ENCODE measurements at regions not wholly inside any gene's neighbourhood (a gene's known extent, or its start where the extent isn't known, plus 50 kb on each side); places are given as distances from the start of the nearest gene placed in this dataset.
"Not testable (repeated sequence)": the region's sequence is repeated elsewhere in the genome, so short reads cannot be mapped to it uniquely, and the experiment has no call there.

DNA sequence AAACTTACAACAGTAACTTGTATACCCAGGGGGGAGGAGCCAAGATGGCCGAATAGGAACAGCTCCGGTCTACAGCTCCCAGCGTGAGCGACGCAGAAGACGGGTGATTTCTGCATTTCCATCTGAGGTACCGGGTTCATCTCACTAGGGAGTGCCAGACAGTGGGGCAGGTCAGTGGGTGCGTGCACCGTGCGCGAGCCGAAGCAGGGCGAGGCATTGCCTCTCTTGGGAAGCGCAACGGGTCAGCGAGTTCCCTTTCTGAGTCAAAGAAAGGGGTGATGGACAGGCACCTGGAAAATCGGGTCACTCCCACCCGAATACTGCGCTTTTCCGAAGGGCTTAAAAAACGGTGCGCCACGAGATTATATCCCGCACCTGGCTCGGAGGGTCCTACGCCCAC is 278.8 kb downstream of the FAM47B start:
- not testable (repeated sequence) for DNase-seq

DNA sequence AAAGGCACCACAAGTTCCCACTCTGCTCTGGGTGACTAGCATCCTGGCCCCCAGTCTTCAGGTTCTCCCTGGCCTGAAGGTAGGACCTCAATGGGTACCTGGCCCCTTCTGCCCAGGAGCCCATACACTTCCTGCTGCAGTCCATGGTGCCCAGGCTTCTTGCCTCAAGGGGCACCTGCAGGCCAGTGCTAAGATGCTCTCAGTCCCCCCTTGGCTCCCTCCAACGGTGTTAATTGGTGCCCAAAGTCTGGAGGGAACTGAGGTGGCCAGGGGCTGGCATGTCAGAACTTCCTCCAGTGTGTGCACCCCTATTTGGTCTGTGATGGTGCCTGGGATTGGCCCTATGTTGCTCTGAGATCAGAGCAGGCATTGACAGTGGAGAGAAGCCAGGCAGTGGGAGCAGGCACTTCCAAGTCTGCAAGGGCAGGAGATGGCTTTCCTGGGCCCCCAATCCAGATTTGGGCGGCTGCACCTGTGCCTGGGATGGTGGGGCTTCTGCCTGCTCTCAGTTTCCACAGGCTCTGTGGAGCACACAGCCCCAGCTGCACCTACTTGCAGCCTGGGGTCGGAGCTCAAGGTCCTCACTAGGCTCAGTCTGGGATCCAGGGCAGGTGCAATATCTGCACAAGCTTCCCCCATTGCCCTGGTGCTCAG is 301.6 kb downstream of the FAM47B start:
- DNase-seq: no peak

DNA sequence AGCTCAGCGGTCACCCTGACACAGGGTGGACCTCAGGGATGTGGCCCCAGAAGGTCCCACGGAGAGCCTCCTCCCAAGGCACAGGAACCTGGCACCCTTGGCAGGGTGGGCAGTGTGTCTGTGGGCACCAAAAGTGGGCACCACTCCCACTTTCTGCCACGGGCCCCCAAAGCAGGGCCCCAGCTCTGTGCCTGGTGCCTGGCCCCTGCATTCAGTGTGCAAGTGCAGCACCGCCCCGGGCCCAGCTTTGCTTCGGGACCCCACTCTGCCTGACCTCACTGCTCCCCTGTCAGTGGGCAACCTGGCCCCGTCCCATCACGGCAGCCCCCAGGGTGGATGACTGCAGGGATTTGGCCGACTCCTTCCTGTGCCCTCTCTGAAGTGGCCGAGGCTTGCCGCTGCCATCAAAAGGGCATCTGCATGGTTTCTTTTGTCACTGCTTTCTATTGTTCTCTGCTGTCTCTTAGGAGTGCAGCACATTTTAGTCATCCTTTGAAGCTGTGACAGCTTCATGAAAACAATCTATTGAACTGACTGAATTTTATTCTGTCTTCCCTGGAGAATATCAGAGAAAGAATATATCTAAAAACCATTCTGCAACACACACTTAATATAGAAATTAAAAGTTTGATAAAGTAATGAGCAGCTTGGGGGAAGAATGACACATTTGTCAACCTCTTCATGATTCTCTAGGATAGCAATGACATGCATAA is 302.4 kb downstream of the FAM47B start:
- DNase-seq: no peak

DNA sequence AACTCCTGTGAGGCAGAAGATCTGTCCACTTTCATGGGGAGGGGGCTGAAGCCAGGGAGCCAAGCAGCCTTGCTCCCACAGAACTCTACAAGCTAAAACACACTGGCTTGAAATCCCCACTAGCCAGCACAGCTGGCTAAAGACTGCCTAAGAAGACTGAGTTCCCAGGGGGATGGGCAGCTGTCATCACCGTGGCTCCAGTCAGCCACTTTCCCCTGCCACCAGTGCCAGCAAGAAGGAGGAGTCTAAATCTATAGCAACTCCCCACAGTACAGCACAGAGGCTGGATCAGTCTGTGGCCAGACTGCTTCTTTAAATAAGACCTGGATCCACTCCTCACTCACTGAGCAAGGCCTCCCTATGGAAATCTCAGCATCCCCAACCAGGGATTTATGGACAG is 308.6 kb downstream of the FAM47B start:
- no peak for DNase-seq

DNA sequence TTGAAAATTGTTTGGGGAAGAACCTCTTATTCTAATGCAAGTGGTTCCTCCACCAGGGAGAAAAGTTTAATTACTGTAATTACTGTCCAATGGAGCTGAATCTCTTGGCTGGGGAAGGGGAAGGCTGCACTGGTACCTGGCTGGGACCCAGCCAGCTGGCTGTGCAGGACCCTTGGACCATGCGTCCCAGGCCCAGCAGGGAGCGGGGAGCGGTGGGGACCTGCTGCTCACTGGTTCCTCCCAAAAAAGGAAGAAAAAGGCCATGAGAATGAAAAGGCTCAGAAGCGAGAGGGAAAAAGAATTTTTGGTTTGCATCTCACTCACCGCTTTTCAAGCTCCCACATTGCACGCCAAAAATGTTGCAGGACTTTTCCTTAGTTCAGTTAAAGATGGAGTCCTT is 333.5 kb downstream of the FAM47B start:
- DNase-seq: no peak

DNA sequence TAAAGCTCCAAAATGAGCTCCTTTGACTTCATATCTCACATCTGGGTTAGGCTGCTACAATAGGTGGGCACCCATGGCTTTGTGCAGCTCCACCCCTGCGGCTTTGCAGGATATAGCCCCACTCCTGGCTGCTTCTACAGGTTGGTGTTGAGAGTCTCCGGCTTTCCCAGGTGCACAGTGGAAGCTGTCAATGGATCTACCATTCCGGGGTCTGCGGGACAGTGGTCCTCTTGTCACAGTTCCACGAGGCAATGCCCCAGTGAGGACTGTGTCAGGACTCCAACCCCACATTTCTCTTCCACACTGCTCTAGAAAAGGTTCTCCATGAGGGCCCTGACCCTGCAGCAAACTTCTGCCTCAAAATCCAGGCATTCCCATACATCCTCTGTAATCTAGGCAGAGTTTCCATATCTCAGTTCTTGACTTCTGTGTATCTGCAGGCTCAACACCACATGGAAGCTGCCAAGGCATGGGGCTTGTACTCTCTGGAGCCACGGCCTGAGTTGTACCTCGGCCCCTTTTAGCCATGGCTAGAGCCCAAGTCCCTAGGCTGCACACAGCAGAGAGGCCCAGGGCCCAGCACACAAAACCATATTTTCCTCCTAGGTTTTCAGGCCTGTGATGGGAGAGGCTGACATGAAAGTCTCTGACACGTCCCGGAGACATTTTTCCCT is 342.8 kb downstream of the FAM47B start:
- no peak for DNase-seq

DNA sequence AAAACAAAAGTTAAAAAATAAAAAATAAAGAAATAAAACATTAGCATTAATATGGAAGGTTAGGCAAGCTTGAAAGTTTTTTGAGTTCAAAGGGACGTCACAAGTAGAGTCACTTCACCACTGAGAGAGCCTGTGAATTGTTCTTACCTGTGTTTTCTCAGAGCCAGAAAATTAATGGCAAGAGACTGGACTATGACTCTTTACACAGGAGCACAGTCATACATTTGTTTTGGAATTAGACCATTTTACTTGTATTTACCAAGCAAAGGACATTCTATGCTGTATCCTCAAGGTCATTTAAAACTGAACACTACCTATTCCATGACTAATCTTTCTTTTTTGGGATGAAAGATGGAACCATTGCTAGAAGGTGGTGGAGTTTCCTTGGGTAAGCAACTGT is 346.1 kb downstream of the FAM47B start:
- DNase-seq: no peak

DNA sequence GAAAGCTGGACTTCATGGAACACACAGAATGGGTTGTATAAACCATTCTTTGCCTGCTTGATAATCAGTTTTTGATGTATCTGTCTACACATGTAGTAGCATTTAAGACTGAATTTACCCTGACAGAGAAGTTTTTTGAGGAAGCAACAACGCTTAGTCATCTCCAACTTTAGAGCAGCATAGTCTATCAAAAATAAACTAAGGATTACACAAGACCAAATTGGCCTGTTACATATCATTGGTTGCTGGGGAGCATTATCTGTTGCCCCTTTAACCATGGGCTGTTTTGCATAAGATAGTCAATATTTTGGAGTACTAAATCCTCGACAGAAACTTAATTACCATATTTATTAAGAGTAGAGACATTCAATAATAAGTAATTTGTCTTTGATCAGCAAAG is 347.4 kb downstream of the FAM47B start:
- DNase-seq: no peak

DNA sequence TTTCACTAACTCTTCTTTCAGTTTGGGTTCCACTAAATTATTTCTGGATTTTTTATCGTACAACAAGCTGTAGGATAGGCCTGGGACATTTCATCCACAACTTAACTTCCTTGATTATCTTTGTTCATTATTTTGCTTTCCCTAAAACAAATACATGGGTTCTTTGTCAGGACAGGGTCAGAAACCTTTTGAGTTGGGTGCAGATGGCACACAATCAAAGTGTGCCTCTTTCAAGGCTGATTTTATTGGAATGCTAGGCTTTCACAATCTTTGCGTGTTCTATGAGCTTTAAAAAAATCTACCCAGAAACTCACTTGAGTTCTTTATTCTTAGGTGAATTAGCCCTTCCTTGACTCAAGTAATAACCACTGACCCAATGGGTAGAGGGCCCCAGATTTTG is 348.4 kb downstream of the FAM47B start:
- DNase-seq: no peak

DNA sequence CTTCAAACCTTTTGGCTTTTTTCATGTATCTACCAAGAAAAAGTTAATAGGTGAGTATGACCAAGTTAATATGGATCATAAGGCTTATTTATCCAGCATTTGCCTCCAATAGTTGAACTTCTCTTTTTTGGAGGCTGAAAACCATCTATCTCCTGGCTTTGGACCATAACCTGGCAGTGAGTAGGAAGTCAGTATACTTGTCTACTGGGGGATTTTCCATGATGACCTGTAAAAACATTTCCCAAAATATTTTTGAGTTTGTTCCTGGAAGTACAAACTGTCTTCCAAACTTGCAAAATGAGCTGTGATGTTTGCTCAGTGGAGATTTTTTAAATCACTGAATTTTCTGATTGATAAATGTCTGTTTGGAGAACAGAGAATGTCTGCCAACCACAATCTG is 349.9 kb downstream of the FAM47B start:
- no peak for DNase-seq

DNA sequence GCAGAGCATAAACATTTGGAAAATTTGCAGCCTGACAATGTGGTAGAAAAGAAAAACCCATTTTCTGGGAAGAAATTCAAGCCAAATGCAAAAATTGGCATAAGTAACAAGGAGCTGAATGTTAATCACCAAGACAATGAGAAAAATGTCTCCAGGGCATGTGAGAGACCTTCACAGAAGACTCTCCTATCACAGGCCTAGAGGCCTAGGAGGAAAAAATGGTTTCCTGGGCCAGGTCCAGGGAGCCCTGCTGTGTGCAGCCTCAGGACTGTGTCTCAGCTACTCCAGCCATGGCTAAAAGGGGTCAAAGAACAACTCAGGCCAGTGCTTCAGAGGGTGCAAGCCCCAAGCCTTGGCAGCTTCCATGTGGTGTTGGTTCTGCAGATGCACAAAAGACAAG is 362.4 kb downstream of the FAM47B start:
- DNase-seq: not testable (repeated sequence)

DNA sequence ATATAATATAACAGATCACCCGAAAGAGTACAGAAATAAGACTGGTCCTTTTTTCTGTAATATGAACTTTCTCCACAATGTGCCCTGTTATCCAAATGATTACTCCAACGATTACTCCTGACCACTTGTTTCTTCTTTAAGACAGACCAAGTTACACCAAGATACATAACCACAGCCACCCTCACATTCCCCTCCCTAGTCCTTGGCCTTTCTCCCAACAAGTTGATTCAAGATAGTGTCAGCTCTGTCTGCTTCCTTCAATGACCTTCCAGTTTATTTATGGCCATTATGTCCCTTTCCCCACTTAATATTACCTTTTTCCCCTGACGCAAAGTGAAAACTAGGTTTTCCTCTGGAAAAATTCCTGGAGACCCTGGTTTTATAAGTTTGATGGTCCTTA is 397.2 kb downstream of the FAM47B start:
- no peak for DNase-seq

DNA sequence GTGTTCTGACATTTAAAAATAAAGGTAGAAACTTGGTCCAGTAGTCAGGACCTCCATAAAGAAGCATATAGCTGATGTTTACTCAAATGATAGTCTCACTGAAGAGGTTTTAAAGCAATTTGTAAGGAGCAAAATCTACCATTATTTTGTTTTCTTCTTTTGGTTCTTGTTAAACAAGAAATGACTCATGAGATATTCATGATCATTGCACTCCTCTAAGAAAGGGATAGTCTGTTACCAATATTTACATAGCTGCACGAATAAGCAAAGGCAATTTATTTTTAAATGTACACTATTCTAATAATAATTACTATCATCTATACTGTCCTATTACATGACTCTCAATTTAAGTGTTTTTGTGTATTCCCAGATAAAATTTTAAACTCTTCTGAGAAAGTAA is 397.9 kb downstream of the FAM47B start:
- no peak for DNase-seq

DNA sequence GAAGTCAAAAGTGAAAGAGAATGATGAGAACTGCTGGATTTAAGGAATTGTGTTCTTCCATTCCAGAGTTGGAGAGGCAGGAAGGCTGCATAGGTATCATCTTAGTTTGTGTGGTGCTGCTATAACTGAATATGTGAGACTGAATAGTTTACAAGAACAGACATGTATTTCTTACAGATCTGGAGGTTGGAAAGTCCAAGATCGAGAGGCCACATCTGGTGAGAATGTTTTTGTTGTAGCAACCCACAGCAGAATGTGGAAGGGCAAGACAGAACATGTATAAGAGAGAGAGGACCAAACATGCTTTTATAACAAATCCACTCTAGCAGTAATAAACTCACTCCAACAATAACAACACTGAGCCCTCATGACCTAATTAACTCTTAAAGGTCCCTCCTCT is 408.6 kb downstream of the FAM47B start:
- no peak for DNase-seq

DNA sequence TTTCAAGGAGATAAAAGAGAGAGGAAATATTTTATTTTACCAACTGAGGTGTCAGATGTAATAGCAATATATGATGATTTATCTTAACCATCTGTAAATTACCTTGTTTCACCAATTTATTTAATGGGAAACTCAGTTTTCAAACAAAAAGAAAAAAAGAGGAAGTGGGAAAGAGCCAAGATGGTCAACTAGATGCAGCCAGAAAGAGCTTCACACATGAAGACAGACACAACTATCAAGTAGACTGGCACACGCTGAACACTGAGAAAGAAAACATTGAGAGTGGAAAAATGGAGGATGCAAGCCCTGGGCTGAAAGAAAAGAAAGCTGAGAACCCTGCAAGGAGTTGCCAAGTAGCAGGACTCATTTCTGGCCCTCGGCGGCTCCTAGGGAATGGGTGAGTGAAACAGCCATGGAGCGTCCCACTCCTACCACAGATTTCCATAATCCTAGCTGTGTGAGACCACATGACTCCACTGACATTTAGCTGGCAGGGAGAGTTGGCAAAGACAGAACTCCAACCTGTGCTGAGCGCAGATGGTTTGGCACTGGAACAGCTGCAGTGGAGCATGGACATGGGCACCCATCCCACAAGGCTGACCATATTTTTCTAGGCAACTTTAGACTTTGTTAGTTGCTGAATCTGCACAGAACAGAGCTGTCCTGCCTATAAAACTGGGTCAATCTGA is 409.3 kb downstream of the FAM47B start:
- no peak for DNase-seq

DNA sequence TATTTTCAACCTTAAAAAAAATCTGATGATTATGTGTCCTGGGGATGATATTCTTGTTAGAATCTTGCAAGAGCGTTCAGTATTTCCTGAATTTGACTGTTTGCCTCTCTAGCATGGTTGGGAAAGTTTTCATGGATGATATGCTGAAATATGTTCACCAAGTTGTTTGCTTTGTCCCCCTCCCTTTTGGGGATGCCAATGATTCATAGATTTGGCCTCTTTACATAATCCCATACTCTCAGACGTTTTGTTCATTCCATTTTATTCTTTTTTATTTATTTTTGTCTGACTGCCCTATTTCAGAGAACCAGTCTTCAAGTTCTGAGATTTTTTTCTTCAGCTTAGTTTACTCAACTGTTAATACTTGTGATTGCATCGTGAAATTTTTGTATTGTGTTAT is 415.1 kb downstream of the FAM47B start:
- DNase-seq: no peak

DNA sequence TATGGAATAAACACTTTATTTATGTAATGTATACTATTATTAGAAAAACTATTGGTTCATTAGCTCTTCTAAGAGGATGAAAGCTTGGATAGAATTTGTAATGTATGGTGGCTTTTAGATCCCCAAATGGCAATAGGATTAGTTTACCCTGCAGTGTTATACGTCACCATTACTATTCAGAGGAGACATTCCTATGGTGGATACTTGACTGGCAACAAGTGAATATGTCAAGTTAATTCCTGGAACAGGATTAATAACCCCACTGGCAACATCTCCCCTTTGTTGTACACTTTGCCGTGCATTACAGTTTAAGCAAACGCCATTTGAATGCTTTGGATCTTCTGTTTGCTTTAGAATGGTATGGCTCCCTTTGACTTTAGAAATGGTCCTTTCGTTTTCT is 420.3 kb downstream of the FAM47B start:
- no peak for DNase-seq

DNA sequence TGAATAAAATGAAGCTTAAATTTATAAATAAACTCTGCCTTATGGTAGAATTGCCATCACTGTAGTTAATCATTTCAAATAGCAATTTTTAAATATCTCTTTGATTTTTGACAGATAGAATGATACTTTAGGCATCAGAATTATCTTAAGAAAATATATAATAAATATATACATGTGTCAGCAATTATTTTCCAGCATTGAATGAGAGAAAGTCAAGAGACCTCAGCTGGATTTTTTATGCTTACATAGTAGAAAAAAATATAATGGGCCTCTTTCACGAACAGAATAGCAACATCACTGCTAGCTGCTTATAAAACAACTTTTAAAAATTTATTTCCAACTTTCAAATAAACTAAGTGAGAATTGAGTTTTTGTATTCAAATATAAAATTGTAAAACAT is 424.0 kb upstream of the MAGEB16 start:
- DNase-seq: no peak

DNA sequence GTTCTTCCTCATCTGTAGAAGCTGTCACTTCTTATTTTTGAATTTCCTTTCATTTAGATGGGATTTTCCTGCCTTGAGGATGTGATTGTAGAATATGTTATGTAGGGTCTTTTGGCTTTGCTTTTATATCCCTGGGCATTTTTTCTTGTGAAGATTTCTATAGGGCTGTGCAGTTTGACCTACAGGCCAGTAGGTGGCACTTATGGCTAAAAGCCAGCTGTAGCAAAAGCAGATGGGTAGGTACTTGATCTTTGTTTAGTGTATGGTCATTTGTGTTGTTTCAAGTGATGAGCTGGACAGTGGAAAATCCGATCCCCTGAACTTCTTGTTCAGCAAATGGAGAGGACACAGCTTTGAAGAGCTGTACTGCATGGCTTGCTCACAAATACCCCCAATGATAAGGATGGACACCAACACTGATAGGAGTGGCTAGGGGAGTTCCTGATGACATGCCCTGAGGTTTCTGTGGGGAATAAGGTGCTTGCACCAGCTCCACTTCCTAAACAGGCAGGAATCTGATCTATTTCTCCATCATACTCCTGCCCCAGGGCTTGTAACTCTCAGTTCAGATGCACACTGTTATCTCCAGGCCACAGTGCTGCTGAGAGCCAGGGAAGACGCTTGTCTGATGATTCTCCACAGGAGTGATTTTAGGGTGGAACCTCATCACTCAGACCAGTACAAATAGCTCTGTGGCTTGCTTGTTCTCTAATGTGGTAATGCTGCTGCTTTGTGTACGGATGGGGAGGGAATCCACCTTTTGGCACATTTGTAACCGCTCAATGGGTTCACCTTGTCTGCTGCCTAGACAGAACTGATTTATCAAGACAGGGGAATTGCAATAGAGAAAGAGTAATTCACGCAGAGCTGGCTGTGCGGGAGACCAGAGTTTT is 417.1 kb upstream of the MAGEB16 start:
- no peak for DNase-seq

DNA sequence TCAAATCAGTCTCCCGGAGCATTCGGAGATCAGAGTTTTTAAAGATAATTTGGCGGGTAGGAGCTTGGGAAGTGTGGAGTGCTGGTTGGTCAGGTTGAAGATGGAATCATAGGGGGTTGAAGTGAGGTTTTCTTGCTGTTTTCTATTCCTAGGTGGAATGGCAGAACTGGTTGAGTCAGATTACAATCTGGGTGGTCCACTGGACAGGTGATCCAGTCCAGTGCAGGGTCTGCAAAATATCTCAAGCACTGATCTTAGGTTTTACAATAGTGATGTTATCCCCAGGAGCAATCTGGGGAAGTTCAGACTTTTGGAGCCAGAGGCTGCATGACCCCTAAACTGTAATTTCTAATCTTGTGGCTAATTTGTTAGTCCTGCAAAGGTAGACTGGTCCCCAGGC is 416.4 kb upstream of the MAGEB16 start:
- not testable (repeated sequence) for DNase-seq

DNA sequence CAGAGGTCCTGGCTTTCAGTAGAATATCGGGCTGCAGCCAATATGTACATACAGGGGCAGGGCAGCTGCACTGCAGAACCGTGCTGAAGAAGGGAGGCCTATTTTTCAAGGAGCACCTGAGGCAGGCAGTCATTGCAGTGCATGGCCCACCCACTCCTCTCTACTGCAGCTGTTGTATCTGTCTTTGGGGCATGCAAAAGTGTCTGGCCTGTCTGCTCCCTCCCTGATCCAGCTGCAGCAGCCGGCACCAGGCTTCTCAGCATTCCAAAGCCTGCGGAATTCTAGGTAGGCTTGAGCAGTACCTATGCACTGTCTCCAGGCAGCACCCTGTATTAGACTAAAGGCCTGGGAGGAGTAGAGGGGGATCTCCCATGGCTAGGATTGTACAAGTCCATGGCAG is 415.2 kb upstream of the MAGEB16 start:
- no peak for DNase-seq

DNA sequence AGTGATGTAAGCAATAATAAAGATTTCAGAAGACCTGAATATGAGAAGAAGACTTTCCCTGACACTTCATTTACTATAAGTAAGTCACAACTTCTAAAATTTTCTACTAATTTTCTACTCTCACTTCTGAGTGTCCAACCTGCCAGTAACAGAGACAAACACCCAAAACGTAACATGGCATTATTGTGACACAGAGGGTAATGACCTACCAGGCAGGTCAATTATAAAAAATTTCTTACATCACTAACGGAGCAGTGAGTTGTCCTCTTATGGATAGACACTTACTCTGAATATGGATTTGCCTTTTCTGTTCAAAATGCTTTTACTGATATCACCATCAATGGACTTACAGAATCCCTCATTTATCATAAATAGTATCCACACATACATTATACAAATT is 405.9 kb upstream of the MAGEB16 start:
- no peak for DNase-seq

DNA sequence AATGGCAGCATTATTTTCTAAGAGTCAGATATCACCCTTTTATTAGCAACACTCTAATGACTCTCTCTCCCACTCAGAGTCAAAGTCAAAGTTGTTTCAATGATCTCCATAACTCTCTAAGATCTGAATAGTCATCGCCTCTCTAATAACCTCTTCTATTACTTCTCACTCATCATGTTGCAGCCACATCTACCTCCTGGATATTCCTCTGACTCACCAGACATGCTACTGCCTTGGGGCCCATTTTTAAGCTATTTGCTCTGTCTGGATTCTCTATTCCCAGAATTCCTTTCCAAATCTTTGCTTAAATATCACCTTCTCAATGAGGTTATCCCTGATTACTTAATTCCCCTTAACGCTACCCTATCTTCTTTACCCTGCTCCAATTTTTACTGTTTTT is 391.8 kb upstream of the MAGEB16 start:
- no peak for DNase-seq

Data from CD4-positive, alpha-beta T cell treated with Interleukin-4 for 1 hour (primary cell).